Mucosa of gallbladder (tissue), 1 donor: ENCODE measurements at regions not wholly inside any gene's neighbourhood (a gene's known extent, or its start where the extent isn't known, plus 50 kb on each side); places are given as distances from the start of the nearest gene placed in this dataset.

Source experiments
- DNase-seq: peaks from one replicate; pipeline ENCODE4 v3.0.0-alpha.2; 2020; ENCODE audit warnings: low spot score
- donor health status: DM: no; HTN: no; CAD: no.

DNA sequence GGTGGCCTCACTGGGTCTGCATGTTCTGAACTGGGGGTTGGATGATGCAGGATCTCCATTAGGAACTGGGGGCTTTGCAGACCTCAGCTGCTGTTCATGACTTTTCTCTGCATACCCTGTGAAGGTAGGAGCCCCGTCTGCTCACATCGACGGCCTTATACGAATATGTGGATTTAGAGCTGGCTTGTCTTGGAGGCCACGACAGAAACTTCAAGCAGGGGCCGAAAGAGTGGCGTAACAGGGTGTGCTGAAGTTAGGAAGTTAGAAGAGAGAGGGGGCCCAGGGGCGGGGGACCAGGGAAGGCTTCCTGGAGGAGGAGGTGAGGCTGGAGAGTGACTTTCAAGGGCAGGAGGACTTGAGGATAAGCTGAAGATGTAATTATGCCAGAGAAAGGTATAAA lies 144.9 kb downstream of the TSN start:
- DNase-seq = no peak

GRCh38 chr2:121902171-121902591 lies 146.7 kb downstream of the TSN start:
- DNase-seq = no peak

DNA sequence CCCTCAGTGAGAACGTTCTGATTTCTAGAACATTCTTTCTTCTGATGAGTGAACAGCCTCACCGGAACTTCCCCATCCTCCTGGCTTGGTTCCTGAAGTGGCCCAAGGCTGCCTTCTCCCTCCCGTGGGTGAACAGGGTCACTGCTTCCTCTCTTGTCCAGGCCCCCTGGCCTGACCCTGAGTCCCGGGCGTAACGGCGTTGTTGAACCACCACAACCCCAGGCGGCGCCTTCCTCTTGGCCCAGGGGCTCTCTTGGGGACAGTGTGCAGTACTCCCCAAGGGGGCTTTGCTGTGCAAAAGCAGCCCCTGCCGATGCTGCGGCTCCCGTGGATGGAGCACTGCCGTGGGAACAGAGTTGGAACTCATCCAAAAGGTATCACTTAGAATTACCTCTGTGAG lies 147.2 kb downstream of the TSN start:
- DNase-seq = no peak

DNA sequence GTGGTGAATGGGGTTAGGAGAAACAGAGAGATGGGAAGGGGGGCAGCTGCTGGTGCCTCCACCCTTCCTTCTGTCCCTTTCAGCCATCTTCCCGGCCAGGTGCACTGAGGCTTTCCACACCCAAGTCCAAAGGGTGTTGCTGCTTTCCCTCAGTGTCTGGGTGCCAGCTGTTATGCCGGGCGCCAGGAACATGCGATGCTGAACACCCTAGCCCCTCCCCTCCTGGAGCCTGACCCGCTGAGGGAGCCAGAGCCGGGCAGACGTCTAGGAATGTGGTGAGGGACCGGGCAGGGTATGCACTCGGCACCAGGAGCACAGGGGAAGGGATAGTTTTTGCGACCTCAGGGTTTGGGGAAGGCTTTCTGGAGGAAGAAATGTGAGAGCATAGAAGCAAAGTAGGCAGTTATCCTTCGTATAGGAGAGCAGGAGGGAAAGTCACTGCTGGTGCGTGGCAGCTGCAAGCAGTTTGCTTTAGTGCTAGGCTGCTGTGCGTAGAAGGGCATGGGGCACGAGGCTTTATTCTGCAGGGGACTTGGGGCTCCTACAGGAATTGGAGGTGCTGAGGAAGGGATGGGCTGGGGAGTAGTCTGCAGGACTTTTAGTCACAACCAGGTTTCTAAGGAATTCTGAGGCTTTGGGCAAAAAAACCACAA lies 147.7 kb downstream of the TSN start:
- DNase-seq = peak; percentile 17

DNA sequence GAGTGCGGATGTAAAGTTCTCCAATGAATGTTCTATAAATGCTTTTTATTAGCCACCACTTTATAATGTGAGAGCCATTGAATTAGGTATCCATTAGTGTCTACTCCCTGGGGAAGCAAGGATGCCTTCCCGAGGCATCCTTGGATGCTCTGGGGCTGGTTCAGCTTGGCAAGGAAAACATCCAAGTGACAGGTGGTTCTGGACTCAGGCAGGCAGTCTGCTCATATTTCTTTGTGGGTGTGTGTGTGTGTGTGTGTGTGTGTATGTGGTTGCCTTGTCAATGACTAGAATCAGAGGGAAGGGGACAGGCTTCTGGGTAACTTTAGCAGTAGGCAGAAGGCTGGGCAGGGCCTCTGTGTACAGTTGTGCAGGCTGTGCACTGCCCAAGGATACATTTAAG lies 149.2 kb downstream of the TSN start:
- DNase-seq = no peak

DNA sequence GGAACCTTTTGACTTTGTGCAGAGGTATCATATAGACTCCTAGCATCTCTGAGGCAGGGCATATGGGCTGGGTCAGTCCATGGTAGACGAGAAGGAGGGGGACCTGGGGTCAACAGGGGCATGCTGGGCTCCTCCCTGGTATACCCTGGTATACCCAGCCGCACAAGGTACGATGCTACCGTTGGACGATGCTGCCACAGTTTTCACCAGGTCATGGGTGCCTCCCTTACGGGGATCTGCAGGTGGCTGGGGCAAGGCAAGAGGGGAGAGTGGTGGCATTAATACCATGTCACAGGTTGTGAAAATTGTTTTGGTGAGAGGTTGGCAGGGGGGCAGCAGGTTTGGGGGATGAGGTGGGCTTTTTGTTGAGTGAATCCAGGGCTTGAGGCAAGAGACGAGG lies 149.8 kb downstream of the TSN start:
- DNase-seq = no peak

GRCh38 chr2:121906170-121906569 lies 150.7 kb downstream of the TSN start:
- DNase-seq = no peak

DNA sequence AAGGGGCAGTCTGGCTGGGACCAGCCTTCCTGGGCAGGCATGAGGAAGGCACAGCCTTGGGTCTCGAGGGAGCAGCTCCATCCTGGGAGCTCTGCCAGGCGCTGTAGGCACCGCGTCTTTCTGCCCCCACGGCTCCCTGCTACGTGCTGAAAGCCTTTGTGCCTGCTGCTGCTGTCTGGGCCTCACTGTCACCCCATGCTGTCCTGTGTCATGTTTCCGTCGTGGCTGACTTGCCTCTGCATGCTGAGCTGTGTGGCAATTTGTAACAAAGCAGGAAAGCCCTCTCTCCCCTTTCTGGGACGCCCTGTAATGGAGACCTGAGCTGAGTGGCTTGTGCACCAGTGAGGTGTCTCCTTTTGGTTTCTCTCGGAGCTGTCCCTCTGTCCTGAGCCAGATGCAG lies 152.5 kb downstream of the TSN start:
- DNase-seq = no peak

- DNase-seq = no peak
Measured at GRCh38 chr2:121910139-121910538, 154.7 kb downstream of the TSN start.

DNA sequence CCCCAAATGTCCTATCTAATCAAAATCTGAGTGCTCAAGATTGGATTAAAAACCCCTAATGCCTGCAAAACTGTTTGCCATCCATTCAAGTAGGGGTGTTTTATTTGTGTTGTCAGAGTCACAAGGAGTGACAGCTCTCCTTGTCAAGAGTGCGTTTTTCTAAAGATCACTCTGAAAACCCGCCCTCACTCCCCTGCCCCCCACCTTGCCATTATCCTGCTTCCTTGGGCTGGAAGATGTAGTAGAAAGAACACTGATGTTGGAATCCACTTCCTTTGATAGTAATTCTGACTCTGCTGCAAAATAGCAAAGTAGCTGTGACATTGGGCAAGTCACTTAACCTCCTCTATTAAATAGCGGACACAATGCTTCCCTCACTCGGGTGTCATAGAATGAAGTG lies 155.6 kb downstream of the TSN start:
- DNase-seq = no peak

DNA sequence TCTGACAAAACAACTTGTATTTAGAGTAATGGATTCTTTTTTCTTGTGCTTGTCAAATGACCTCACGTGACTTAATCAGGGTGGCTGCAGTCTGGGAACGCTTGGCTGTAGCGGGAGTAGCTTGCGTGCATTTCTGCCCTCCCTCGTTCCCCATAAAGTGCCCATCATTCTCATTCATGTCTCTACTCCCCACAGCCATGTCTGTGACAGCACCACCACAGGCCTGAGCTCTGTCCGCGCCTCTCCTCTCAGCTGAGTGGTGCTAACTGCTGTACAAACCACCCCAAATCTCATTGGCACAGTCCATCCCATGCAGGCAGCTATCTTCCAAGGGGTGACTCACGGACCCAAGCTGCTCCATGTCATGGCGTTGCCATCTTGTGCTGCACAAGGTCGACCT lies 161.7 kb downstream of the TSN start:
- no peak for DNase-seq

DNA sequence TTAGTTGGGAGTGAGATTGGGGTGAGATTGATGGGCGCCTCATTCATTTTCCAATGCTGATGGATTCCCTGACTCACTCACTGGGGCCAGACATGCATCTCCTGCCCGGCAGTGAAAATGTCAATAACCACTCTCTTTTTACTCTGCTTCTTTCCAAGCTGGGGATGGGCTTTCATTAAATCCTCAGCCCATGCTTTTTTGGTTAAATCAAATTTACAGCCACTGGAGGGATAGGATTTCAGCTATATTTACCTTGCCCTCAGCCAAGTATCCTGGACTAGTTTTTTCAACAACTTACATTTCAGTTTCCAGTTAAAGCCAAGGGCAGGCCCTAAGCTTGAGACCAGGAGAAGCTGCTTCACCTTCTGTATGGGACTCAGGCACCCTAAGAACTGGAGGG lies 162.8 kb downstream of the TSN start:
- DNase-seq = no peak

- no peak for DNase-seq
Measured at GRCh38 chr2:121919803-121920202, 164.4 kb downstream of the TSN start.

- no peak for DNase-seq
Measured at GRCh38 chr2:121925466-121925865, 170.0 kb downstream of the TSN start.

GRCh38 chr2:121943285-121943684 lies 187.8 kb downstream of the TSN start:
- no peak for DNase-seq

DNA sequence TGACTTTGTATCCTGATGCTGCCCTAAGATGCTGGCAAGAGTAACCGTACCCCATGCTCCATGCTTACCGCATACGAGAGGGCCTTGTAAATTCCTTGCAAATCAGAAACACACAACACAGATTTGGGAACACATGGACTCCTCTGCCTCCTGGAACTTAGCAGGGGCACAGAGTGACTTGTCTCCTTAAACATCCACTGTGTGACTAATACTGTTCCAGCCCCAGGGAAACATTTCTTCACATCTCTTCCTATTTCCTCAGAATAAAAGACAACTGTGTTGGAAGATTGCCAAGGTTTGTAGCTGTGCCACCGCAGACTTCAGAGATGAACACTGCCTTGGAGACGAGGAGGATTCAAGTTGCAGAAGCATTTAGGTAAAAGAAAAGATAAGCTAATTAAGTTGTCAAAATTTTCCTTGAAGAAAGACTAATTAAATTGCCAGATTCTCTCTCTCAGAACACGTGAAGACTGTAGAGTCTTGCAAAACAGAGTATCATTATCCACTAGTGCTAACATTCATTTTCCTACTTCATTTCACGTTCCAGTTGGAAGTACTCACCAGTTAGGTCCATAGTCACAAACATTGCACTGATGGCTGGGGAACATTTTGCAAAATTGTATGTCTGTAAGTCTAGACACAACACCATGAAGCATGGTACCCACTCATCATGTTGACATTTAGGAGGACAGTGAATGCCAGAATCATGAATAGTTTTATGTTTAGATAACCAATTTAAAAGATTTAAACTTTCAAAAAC lies 188.8 kb downstream of the TSN start:
- no peak for DNase-seq

- no peak for DNase-seq
Measured at GRCh38 chr2:121947674-121948073, 192.2 kb downstream of the TSN start.

- DNase-seq = no peak
Measured at GRCh38 chr2:121949271-121949670, 193.8 kb downstream of the TSN start.

- DNase-seq = no peak
Measured at GRCh38 chr2:121955426-121955825, 200.0 kb downstream of the TSN start.

GRCh38 chr2:121955872-121956271 lies 200.4 kb downstream of the TSN start:
- no peak for DNase-seq

- DNase-seq = no peak
Measured at GRCh38 chr2:121960251-121960650, 204.8 kb downstream of the TSN start.

- DNase-seq = no peak
Measured at GRCh38 chr2:121961761-121962160, 206.3 kb downstream of the TSN start.

DNA sequence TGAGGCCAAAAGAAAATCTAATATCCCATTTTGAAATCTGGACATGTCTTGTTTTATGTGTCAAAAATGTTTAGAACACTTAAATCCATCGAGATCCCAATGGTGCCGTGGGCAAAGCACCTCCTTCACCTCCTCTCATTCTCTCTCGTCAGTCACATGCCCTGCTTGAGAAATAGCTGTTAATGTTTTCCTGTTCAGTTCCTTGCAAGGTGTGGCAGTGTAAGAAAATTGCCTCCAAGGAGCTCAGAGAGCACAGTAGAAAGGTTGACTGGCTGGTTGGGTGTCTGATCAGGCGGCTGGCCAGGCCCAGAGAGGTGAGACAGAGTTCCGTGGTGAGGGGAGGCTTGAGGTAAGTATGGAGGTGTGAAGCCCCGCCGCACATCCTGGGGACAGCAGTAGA lies 210.2 kb downstream of the TSN start:
- DNase-seq = no peak

DNA sequence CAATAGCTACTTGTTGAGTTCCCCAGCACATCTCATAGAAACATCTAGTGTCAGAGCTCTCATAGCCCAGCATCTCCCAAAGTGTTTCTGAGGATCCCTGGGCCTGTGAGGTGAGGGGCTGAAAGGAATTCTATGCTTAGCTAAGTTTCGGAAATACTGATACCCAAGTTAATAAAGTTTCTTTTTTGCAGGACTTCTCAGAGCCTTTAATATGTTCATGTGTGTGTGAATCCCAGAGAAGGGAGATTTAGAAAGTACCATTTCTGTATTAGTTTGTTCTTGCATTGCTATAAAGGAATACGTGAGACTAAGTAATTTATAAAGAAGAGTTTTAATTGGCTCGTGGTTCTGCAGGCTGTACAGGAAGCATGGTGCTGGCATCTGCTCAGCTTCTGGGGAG lies 211.2 kb downstream of the TSN start:
- no peak for DNase-seq
